ENCODE measurements at regions not wholly inside any gene's neighbourhood (a gene's known extent, or its start where the extent isn't known, plus 50 kb on each side); places are given as distances from the start of the nearest gene placed in this dataset.

DNA sequence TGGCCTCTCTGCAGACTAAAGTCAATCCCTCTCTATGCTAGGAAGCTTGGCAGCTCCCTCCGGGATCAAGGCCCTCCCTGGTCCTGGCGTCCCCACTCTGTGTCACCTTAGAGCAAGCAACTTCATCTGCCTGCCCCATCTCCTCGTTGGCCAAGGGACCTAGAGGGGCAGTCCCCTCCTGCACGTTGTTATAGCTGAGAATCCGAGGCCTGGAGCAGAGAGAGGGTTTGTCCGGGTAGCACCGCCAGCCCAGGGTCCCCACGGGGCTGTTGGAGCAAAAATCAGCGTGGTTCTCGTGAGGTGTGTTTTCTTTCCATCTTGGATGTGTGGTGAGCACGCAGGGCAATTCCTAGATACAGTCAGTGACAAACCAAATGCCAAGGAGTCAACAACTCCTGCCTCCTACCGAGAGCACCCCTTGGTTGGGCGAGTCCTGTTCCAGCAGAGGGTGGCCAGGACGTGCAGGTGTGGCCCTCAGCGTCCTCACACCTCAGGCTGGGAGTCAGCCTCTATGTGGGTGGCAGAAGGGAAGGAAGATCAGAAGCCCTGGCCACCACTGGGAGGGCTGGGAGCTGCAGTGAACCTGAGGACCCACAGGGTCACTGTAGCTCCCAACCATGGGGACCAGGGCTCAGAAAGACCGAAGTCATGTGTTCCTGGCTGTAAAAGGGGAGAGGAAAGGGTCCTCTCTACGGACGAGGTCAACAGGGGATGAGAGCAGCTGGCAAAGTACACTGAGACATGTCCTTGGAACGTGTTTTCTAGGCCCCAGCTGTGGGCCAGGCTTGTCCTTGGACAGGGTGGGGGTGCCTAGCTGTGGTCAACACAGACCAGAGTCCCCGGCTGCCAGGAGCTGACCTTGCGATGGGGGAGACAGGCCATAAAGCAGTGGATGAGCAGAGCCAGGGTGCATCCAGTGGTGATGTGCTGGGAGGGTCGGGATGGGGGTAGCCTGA lies 85.6 kb upstream of the CIBAR2 start:
- Mint-ChIP-seq H3K27ac (peak overlapping the region; percentile 51 to 91 (median 68)), H3K36me3 (ENCODE audit: low read depth) (no peaks in the 10 kb centered on the region), H3K4me1 (peaks cover 85% of the 10 kb centered on the region), H3K27me3 (ENCODE audit: low read depth) (no peaks in the 10 kb centered on the region), H3K9me3 (no peaks in the 10 kb centered on the region), H3K4me3 (peak overlapping the region in 1 of 3 experiments; percentile 38)
- TF ChIP-seq CTCF (IDR thresholded peaks at IDR 0.05; ENCODE audit: unreplicated experiment in 3 of 3): no peak

DNA sequence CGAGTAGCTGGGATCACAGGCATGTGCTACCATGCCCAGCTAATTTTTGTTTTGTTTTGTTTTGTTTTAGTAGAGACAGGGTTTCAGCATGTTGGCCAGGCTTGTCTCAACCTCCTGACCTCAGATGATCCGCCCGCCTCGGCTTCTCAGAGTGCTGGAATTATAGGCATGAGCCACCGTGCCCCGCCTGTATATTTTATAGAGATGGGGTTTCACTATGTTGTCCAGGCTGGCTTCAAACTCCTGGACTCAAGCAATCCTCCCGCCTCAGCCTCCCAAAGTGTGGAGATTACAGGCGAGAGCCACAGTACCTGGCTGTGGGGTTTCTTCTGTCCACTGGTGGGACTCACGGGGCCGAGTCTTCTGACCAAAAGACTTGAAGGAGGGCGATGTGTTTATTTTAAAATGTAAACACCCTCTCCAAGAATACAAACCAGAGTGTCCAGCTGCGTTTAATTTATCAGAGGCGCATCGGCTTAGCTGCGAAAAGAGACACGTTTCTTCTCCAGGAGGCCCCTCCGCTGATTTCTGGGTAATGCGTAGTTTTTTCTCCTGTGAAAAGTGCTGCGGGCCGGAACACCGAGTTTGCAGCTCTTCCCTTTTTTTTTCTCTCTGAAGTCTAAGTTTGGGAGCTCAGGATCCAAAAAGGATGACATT lies 86.9 kb upstream of the CIBAR2 start:
- Mint-ChIP-seq H3K9me3 (no peaks in the 10 kb centered on the region), H3K36me3 (ENCODE audit: low read depth) (no peaks in the 10 kb centered on the region), H3K27me3 (ENCODE audit: low read depth) (no peaks in the 10 kb centered on the region), H3K4me1 (peaks cover 89% of the 10 kb centered on the region), H3K27ac (peak overlapping the region; percentile 91 to 98 (median 93)), H3K4me3 (peak overlapping the region in 1 of 3 experiments; percentile 24)
- TF ChIP-seq CTCF (IDR thresholded peaks at IDR 0.05; ENCODE audit: unreplicated experiment in 3 of 3): no peak

GRCh38 chr16:85199880-85200279 lies 87.6 kb upstream of the CIBAR2 start:
- no peak for TF ChIP-seq CTCF (IDR thresholded peaks at IDR 0.05; ENCODE audit: unreplicated experiment in 3 of 3)
- Mint-ChIP-seq H3K27ac (peak overlapping the region; percentile 91 to 98 (median 93)), H3K36me3 (ENCODE audit: low read depth) (no peaks in the 10 kb centered on the region), H3K27me3 (ENCODE audit: low read depth) (no peaks in the 10 kb centered on the region), H3K9me3 (no peaks in the 10 kb centered on the region), H3K4me3 (peak overlapping the region in 2 of 3 experiments; percentile 4 to 32), H3K4me1 (peaks cover 86% of the 10 kb centered on the region)

DNA sequence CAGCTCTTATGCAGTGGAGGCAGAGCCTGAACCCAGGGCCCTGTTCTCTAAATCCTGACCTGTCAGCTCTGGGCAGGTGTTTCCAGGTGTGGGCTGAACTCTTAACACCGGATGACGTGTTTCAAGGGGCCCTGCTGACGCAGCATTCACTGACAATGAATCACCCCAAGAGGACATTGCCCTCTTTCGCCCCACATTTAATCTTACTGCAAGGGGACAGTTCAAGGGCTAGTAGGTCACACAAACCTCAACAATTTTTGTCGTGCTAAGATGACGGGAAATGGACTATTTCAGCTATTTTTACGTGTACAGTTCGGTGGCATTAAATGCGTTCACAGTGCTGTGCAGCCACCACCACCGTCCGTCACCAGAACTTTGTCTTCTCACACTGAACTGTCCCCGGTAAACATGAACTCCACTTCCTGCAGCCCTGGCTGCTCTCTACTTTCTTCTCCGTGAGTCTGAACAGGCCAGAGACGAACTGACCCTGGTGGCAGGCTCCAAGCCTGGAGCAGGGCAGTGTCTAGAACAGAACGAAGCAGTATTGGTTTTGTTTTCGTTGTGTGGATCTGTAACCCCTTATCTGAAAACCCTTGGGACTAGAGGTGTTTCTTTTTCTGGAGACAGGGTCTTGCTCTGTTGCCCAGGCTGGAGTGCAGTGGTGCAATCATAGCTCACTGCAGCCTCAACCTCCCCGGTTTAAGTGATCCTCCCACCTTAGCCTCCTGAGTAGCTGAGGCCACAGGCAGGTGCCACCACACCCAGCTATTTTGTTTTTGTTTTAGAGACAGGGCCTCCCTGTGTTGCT lies 88.4 kb upstream of the CIBAR2 start:
- TF ChIP-seq CTCF (IDR thresholded peaks at IDR 0.05; ENCODE audit: unreplicated experiment in 3 of 3): no peak
- Mint-ChIP-seq H3K4me1 (peaks cover 81% of the 10 kb centered on the region), H3K27ac (peak overlapping the region; percentile 91 to 98 (median 93)), H3K4me3 (peak overlapping the region in 2 of 3 experiments; percentile 10 to 22), H3K9me3 (no peaks in the 10 kb centered on the region), H3K36me3 (ENCODE audit: low read depth) (no peaks in the 10 kb centered on the region), H3K27me3 (ENCODE audit: low read depth) (no peaks in the 10 kb centered on the region)

- peaks cover 80% of the 10 kb centered on the region for H3K4me1 Mint-ChIP-seq
- no peak for TF ChIP-seq CTCF (IDR thresholded peaks at IDR 0.05; ENCODE audit: unreplicated experiment in 3 of 3)
- H3K36me3 Mint-ChIP-seq (ENCODE audit: low read depth): no peaks in the 10 kb centered on the region
- peak overlapping the region; percentile 10 to 56 (median 37) for H3K4me3 Mint-ChIP-seq
- peak overlapping the region; percentile 91 to 98 (median 93) for H3K27ac Mint-ChIP-seq
- H3K9me3 Mint-ChIP-seq: no peaks in the 10 kb centered on the region
- no peaks in the 10 kb centered on the region for H3K27me3 Mint-ChIP-seq (ENCODE audit: low read depth)
Observed at GRCh38 chr16:85201574-85201973, 89.3 kb upstream of the CIBAR2 start.

Data from nephron (organoid).